CD4-positive, alpha-beta memory T cell (primary cell): ENCODE measurements at regions not wholly inside any gene's neighbourhood (a gene's known extent, or its start where the extent isn't known, plus 50 kb on each side); places are given as distances from the start of the nearest gene placed in this dataset.
"Not testable (repeated sequence)": the region's sequence is repeated elsewhere in the genome, so short reads cannot be mapped to it uniquely, and the experiment has no call there.

Experiments used
- CTCF ChIA-PET: fragments of 350-600 bp; sonication (Branson Sonifier 250); formaldehyde crosslinking; loops from one replicate; lab custom pipeline; 2021; ENCODE audit warnings: inconsistent platforms; ENCODE audit not compliant: partially characterized antibody; lab: Charles Lee
- POLR2A ChIA-PET: fragments of 350-600 bp; sonication (Branson Sonifier 250); formaldehyde crosslinking; loops from one replicate; lab custom pipeline; 2021; ENCODE audit not compliant: partially characterized antibody; lab: Charles Lee
- DNase-seq, 5 donors: peaks; one replicate each; pipeline versions ENCODE4 v3.0.0 to v3.0.0-alpha.2; 2020 to 2022; ENCODE audit warnings: mixed read lengths in 1 of 5
- H3K27ac ChIP-seq: one replicate; pipeline ENCODE4 v1.7.0; 2013; ENCODE audit warnings: low read depth, low read length
- H3K27me3 ChIP-seq: 2 replicates; pipeline ENCODE4 v1.7.0; 2013; ENCODE audit warnings: mild to moderate bottlenecking, low read length, moderate library complexity; ENCODE audit not compliant: insufficient read depth
- H3K36me3 ChIP-seq: 2 replicates; pipeline ENCODE4 v1.7.0; 2013; ENCODE audit warnings: mild to moderate bottlenecking, low read length, moderate library complexity; ENCODE audit not compliant: insufficient read depth
- H3K4me1 ChIP-seq: 2 replicates; pipeline ENCODE4 v1.7.0; 2013; ENCODE audit warnings: mild to moderate bottlenecking, low read length, moderate library complexity; ENCODE audit not compliant: insufficient read depth
- H3K4me3 ChIP-seq, 2 donors: one replicate each; pipeline ENCODE4 v1.7.0; 2013; ENCODE audit warnings: low read length in 2 of 2, mild to moderate bottlenecking in 1 of 2
- H3K9me3 ChIP-seq, 2 donors: one replicate each; pipeline ENCODE4 v1.7.0; 2013; ENCODE audit warnings: low read length in 2 of 2, control low read depth in 1 of 2; ENCODE audit not compliant: control insufficient read depth in 1 of 2
- H3K27ac Mint-ChIP-seq, 7 donors: one replicate each; pipeline ENCODE4 v1.8.0; 2020 to 2021; ENCODE audit warnings: mixed read lengths in 7 of 7, mild to moderate bottlenecking in 6 of 7, inconsistent platforms in 3 of 7, moderate library complexity in 3 of 7
- H3K27me3 Mint-ChIP-seq, 2 donors: one replicate each; pipeline ENCODE4 v1.8.0; 2020 to 2021; ENCODE audit warnings: mixed read lengths in 2 of 2
- H3K36me3 Mint-ChIP-seq, 2 donors: one replicate each; pipeline ENCODE4 v1.8.0; 2020 to 2021; ENCODE audit warnings: mixed read lengths in 2 of 2, inconsistent platforms in 1 of 2, mild to moderate bottlenecking in 1 of 2
- H3K4me1 Mint-ChIP-seq, 4 donors: one replicate each; pipeline ENCODE4 v1.8.0; 2020 to 2021; ENCODE audit warnings: mixed read lengths in 4 of 4, mild to moderate bottlenecking in 1 of 4
- H3K4me3 Mint-ChIP-seq, 8 donors: one replicate each; pipeline ENCODE4 v1.8.0; 2020 to 2021; ENCODE audit warnings: mixed read lengths in 8 of 8, mild to moderate bottlenecking in 7 of 8, moderate library complexity in 6 of 8, inconsistent platforms in 3 of 8
- H3K9me3 Mint-ChIP-seq, 8 donors: one replicate each; pipeline ENCODE4 v1.8.0; 2020 to 2021; ENCODE audit warnings: mixed read lengths in 8 of 8, mild to moderate bottlenecking in 5 of 8, inconsistent platforms in 3 of 8, moderate library complexity in 1 of 8
- intact Hi-C: fragments of 100-400 bp; cut with micrococcal nuclease; formaldehyde crosslinking; loops from one replicate; pipeline ENCODE4 v1.15.1; 2023

GRCh38 chr4:175308236-175308635 is 390.1 kb downstream of the ADAM29 start:
- H3K27ac Mint-ChIP-seq = no peak overlapping the region
- intact Hi-C loops = no loop called here
- no peaks in the 10 kb centered on the region for H3K9me3 ChIP-seq
- POLR2A ChIA-PET = no interaction called here
- H3K27me3 Mint-ChIP-seq = no peaks in the 10 kb centered on the region
- no peaks in the 10 kb centered on the region for H3K36me3 ChIP-seq
- no peaks in the 10 kb centered on the region for H3K27me3 ChIP-seq
- peaks cover 0 to 4% (median 0%) of the 10 kb centered on the region in 8 donors for H3K9me3 Mint-ChIP-seq
- H3K4me3 Mint-ChIP-seq = no peak overlapping the region
- no peaks in the 10 kb centered on the region for H3K36me3 Mint-ChIP-seq
- no peaks in the 10 kb centered on the region for H3K4me1 ChIP-seq
- H3K4me1 Mint-ChIP-seq = no peaks in the 10 kb centered on the region
- H3K4me3 ChIP-seq = no peak overlapping the region
- H3K27ac ChIP-seq = no peak overlapping the region
- CTCF ChIA-PET = no interaction called here
- DNase-seq = no peak

- no peaks in the 10 kb centered on the region for H3K27me3 Mint-ChIP-seq
- no peaks in the 10 kb centered on the region for H3K36me3 Mint-ChIP-seq
- intact Hi-C loops = no loop called here
- Histone ChIP-seq H3K4me1 (no peaks in the 10 kb centered on the region), H3K9me3 (no peaks in the 10 kb centered on the region), H3K36me3 (no peaks in the 10 kb centered on the region), H3K27ac (no peak overlapping the region), H3K4me3 (no peak overlapping the region), H3K27me3 (no peaks in the 10 kb centered on the region)
- ChIA-PET POLR2A (no interaction called here), CTCF (no interaction called here)
- H3K4me1 Mint-ChIP-seq = no peaks in the 10 kb centered on the region
- peaks cover 0 to 4% (median 0%) of the 10 kb centered on the region in 8 donors for H3K9me3 Mint-ChIP-seq
- no peak for DNase-seq
- H3K27ac Mint-ChIP-seq = no peak overlapping the region
- no peak overlapping the region for H3K4me3 Mint-ChIP-seq
Measured at GRCh38 chr4:175309041-175309440, 390.9 kb downstream of the ADAM29 start.

GRCh38 chr4:175325230-175325629 is 407.1 kb downstream of the ADAM29 start:
- no peaks in the 10 kb centered on the region for H3K9me3 ChIP-seq
- no peaks in the 10 kb centered on the region for H3K36me3 ChIP-seq
- CTCF ChIA-PET = no interaction called here
- H3K4me1 Mint-ChIP-seq = no peaks in the 10 kb centered on the region
- peaks cover 0 to 12% (median 4%) of the 10 kb centered on the region in 8 donors for H3K9me3 Mint-ChIP-seq
- H3K27ac Mint-ChIP-seq = no peak overlapping the region
- no peaks in the 10 kb centered on the region for H3K27me3 ChIP-seq
- H3K27me3 Mint-ChIP-seq = no peaks in the 10 kb centered on the region
- POLR2A ChIA-PET = no interaction called here
- intact Hi-C loops = no loop called here
- no peaks in the 10 kb centered on the region for H3K4me1 ChIP-seq
- H3K4me3 ChIP-seq = no peak overlapping the region
- H3K27ac ChIP-seq = no peak overlapping the region
- no peak for DNase-seq
- no peak overlapping the region for H3K4me3 Mint-ChIP-seq
- H3K36me3 Mint-ChIP-seq = no peaks in the 10 kb centered on the region

GRCh38 chr4:175326796-175327195 is 408.6 kb downstream of the ADAM29 start:
- intact Hi-C loops = no loop called here
- no peak for DNase-seq
- no peaks in the 10 kb centered on the region for H3K4me1 Mint-ChIP-seq
- H3K4me3 ChIP-seq = no peak overlapping the region
- H3K4me1 ChIP-seq = no peaks in the 10 kb centered on the region
- no peak overlapping the region for H3K27ac ChIP-seq
- H3K9me3 Mint-ChIP-seq = peaks cover 0 to 12% (median 4%) of the 10 kb centered on the region in 8 donors
- ChIA-PET POLR2A (no interaction called here), CTCF (no interaction called here)
- H3K27me3 ChIP-seq = no peaks in the 10 kb centered on the region
- no peaks in the 10 kb centered on the region for H3K36me3 ChIP-seq
- H3K36me3 Mint-ChIP-seq = no peaks in the 10 kb centered on the region
- H3K4me3 Mint-ChIP-seq = no peak overlapping the region
- H3K27me3 Mint-ChIP-seq = no peaks in the 10 kb centered on the region
- no peak overlapping the region for H3K27ac Mint-ChIP-seq
- H3K9me3 ChIP-seq = no peaks in the 10 kb centered on the region

- H3K36me3 ChIP-seq = no peaks in the 10 kb centered on the region
- DNase-seq = peak in 1 of 5 donors; percentile 28
- no peaks in the 10 kb centered on the region for H3K4me1 Mint-ChIP-seq
- H3K27me3 ChIP-seq = no peaks in the 10 kb centered on the region
- no peaks in the 10 kb centered on the region for H3K9me3 ChIP-seq
- POLR2A ChIA-PET = interaction anchor here (0.6 kb wide), 1 partner anchor 78 kb away, joined by 5 read pairs; no protein-coding TSS in a partner anchor
- no peak overlapping the region for H3K27ac ChIP-seq
- CTCF ChIA-PET = no interaction called here
- no peaks in the 10 kb centered on the region for H3K4me1 ChIP-seq
- H3K4me3 Mint-ChIP-seq = no peak overlapping the region
- H3K4me3 ChIP-seq = no peak overlapping the region
- H3K36me3 Mint-ChIP-seq = no peaks in the 10 kb centered on the region
- intact Hi-C loops = no loop called here
- H3K9me3 Mint-ChIP-seq = peaks cover 0 to 13% (median 4%) of the 10 kb centered on the region in 8 donors
- H3K27ac Mint-ChIP-seq = no peak overlapping the region
- H3K27me3 Mint-ChIP-seq = no peaks in the 10 kb centered on the region
Measured at GRCh38 chr4:175330236-175330635, 412.1 kb downstream of the ADAM29 start.

GRCh38 chr4:175330652-175331051 is 412.5 kb downstream of the ADAM29 start:
- H3K9me3 Mint-ChIP-seq = peaks cover 0 to 13% (median 4%) of the 10 kb centered on the region in 8 donors

GRCh38 chr4:175335331-175335730 is 417.2 kb downstream of the ADAM29 start:
- H3K36me3 ChIP-seq = no peaks in the 10 kb centered on the region
- no peaks in the 10 kb centered on the region for H3K9me3 ChIP-seq
- Mint-ChIP-seq H3K9me3 (peaks cover 0 to 2% (median 0%) of the 10 kb centered on the region in 8 donors), H3K27ac (no peak overlapping the region), H3K4me1 (no peaks in the 10 kb centered on the region), H3K4me3 (no peak overlapping the region), H3K27me3 (no peaks in the 10 kb centered on the region), H3K36me3 (no peaks in the 10 kb centered on the region)
- no peak for DNase-seq
- no peak overlapping the region for H3K4me3 ChIP-seq
- CTCF ChIA-PET = no interaction called here
- H3K27ac ChIP-seq = no peak overlapping the region
- POLR2A ChIA-PET = no interaction called here
- intact Hi-C loops = no loop called here
- H3K27me3 ChIP-seq = no peaks in the 10 kb centered on the region
- no peaks in the 10 kb centered on the region for H3K4me1 ChIP-seq

More at GRCh38 chr4:175330652-175331051, 412.5 kb downstream of the ADAM29 start:
- DNase-seq = no peak
- no peaks in the 10 kb centered on the region for H3K9me3 ChIP-seq
- Mint-ChIP-seq H3K27ac (no peak overlapping the region), H3K36me3 (no peaks in the 10 kb centered on the region), H3K27me3 (no peaks in the 10 kb centered on the region), H3K4me3 (no peak overlapping the region), H3K4me1 (no peaks in the 10 kb centered on the region)
- ChIA-PET CTCF (no interaction called here), POLR2A (interaction anchor here (0.6 kb wide), 1 partner anchor 79 kb away, joined by 5 read pairs; no protein-coding TSS in a partner anchor)
- no peaks in the 10 kb centered on the region for H3K27me3 ChIP-seq
- intact Hi-C loops = no loop called here
- H3K36me3 ChIP-seq = no peaks in the 10 kb centered on the region
- no peak overlapping the region for H3K27ac ChIP-seq
- no peak overlapping the region for H3K4me3 ChIP-seq
- H3K4me1 ChIP-seq = no peaks in the 10 kb centered on the region

- H3K4me1 ChIP-seq, intact Hi-C loops, H3K4me3 Mint-ChIP-seq, H3K27ac ChIP-seq, H3K9me3 Mint-ChIP-seq, CTCF ChIA-PET, H3K4me3 ChIP-seq, H3K9me3 ChIP-seq, H3K36me3 Mint-ChIP-seq, H3K27me3 Mint-ChIP-seq, H3K27ac Mint-ChIP-seq, H3K36me3 ChIP-seq, H3K27me3 ChIP-seq, H3K4me1 Mint-ChIP-seq, DNase-seq, POLR2A ChIA-PET: not testable (repeated sequence)
Measured at GRCh38 chr4:175336570-175336969, 418.4 kb downstream of the ADAM29 start.
